ENCODE measurements at regions not wholly inside any gene's neighbourhood (a gene's known extent, or its start where the extent isn't known, plus 50 kb on each side); places are given as distances from the start of the nearest gene placed in this dataset.
"Not testable (repeated sequence)": the region's sequence is repeated elsewhere in the genome, so short reads cannot be mapped to it uniquely, and the experiment has no call there.

GRCh38 chr6:134797400-134798113 is 152.3 kb downstream of the ALDH8A1 start:
- intact Hi-C loops (cut with DNase I): no loop called here
- no peak for DNase-seq (ENCODE audit: low spot score)

- no peak for DNase-seq (ENCODE audit: low spot score)
- intact Hi-C loops (cut with DNase I): no loop called here
Observed at GRCh38 chr6:134795691-134796090, 154.2 kb downstream of the ALDH8A1 start.

- DNase-seq (ENCODE audit: low spot score): no peak
- intact Hi-C loops (cut with DNase I): no loop called here
Observed at GRCh38 chr6:134795001-134795400, 154.9 kb downstream of the ALDH8A1 start.

GRCh38 chr6:134791243-134791843 is 158.6 kb downstream of the ALDH8A1 start:
- intact Hi-C loops (cut with DNase I); DNase-seq (ENCODE audit: low spot score): not testable (repeated sequence)

GRCh38 chr6:134787261-134787877 is 162.5 kb downstream of the ALDH8A1 start:
- no peak for DNase-seq (ENCODE audit: low spot score)
- intact Hi-C loops (cut with DNase I): no loop called here

GRCh38 chr6:134784336-134784735 is 165.6 kb downstream of the ALDH8A1 start:
- intact Hi-C loops (cut with DNase I): no loop called here
- DNase-seq (ENCODE audit: low spot score): no peak

GRCh38 chr6:134778431-134778830 is 171.5 kb downstream of the ALDH8A1 start:
- DNase-seq (ENCODE audit: low spot score): no peak
- intact Hi-C loops (cut with DNase I): no loop called here

- no peak for DNase-seq (ENCODE audit: low spot score)
- intact Hi-C loops (cut with DNase I): no loop called here
Observed at GRCh38 chr6:134774201-134774638, 175.7 kb downstream of the ALDH8A1 start.

GRCh38 chr6:134772671-134773360 is 177.1 kb downstream of the ALDH8A1 start:
- intact Hi-C loops (cut with DNase I): no loop called here
- DNase-seq (ENCODE audit: low spot score): no peak

- intact Hi-C loops (cut with DNase I): no loop called here
- DNase-seq (ENCODE audit: low spot score): no peak
Observed at GRCh38 chr6:134768931-134769330, 181.0 kb downstream of the ALDH8A1 start.

- intact Hi-C loops (cut with DNase I): no loop called here
- DNase-seq (ENCODE audit: low spot score): no peak
Observed at GRCh38 chr6:134766497-134766896, 183.4 kb downstream of the ALDH8A1 start.

- no peak for DNase-seq (ENCODE audit: low spot score)
- intact Hi-C loops (cut with DNase I): no loop called here
Observed at GRCh38 chr6:134764741-134765140, 185.2 kb downstream of the ALDH8A1 start.

GRCh38 chr6:134763575-134763974 is 186.3 kb downstream of the ALDH8A1 start:
- intact Hi-C loops (cut with DNase I); DNase-seq (ENCODE audit: low spot score): not testable (repeated sequence)

- intact Hi-C loops (cut with DNase I): no loop called here
- no peak for DNase-seq (ENCODE audit: low spot score)
Observed at GRCh38 chr6:134758621-134759020, 191.3 kb downstream of the ALDH8A1 start.

GRCh38 chr6:134757911-134758361 is 192.0 kb downstream of the ALDH8A1 start:
- intact Hi-C loops (cut with DNase I): no loop called here

GRCh38 chr6:134756374-134757025 is 193.4 kb downstream of the ALDH8A1 start:
- intact Hi-C loops (cut with DNase I): no loop called here
- no peak for DNase-seq (ENCODE audit: low spot score)

More at GRCh38 chr6:134757911-134758361, 192.0 kb downstream of the ALDH8A1 start:
- no peak for DNase-seq (ENCODE audit: low spot score)

GRCh38 chr6:134754013-134754690 is 195.7 kb downstream of the ALDH8A1 start:
- intact Hi-C loops (cut with DNase I): no loop called here
- no peak for DNase-seq (ENCODE audit: low spot score)

- no peak for DNase-seq (ENCODE audit: low spot score)
- intact Hi-C loops (cut with DNase I): no loop called here
Observed at GRCh38 chr6:134753001-134753400, 196.9 kb downstream of the ALDH8A1 start.

- intact Hi-C loops (cut with DNase I): no loop called here
Observed at GRCh38 chr6:134752445-134752844, 197.5 kb downstream of the ALDH8A1 start.

More at GRCh38 chr6:134752445-134752844, 197.5 kb downstream of the ALDH8A1 start:
- DNase-seq (ENCODE audit: low spot score): no peak
